NCI-H69 (cell line): ENCODE measurements at regions not wholly inside any gene's neighbourhood (a gene's known extent, or its start where the extent isn't known, plus 50 kb on each side); places are given as distances from the start of the nearest gene placed in this dataset.
A peak's percentile ranks its signal among the peaks of the same experiment; 100 is the strongest.
"Not testable (repeated sequence)": the region's sequence is repeated elsewhere in the genome, so short reads cannot be mapped to it uniquely, and the experiment has no call there.

ENCODE experiments used
- DNase-seq: peaks from one replicate; lab custom pipeline; 2025; lab: John Stamatoyannopoulos, UW

- no peak for DNase-seq
Measured at GRCh38 chr2:145402706-145403277, 882.9 kb upstream of the ZEB2 start.

- no peak for DNase-seq
Measured at GRCh38 chr2:145399131-145399530, 879.2 kb upstream of the ZEB2 start.

- DNase-seq: no peak
Measured at GRCh38 chr2:145394181-145394580, 874.3 kb upstream of the ZEB2 start.

- no peak for DNase-seq
Measured at GRCh38 chr2:145386973-145387372, 867.1 kb upstream of the ZEB2 start.

- no peak for DNase-seq
Measured at GRCh38 chr2:145383961-145384360, 864.0 kb upstream of the ZEB2 start.

- peak; percentile 22 for DNase-seq
Measured at GRCh38 chr2:145380436-145381017, 860.6 kb upstream of the ZEB2 start.

GRCh38 chr2:145379934-145380333 is 860.0 kb upstream of the ZEB2 start:
- DNase-seq: no peak

- no peak for DNase-seq
Measured at GRCh38 chr2:145374165-145374564, 854.2 kb upstream of the ZEB2 start.

- DNase-seq: not testable (repeated sequence)
Measured at GRCh38 chr2:145367334-145367733, 847.4 kb upstream of the ZEB2 start.

GRCh38 chr2:145366341-145366740 is 846.4 kb upstream of the ZEB2 start:
- no peak for DNase-seq

GRCh38 chr2:145360129-145360790 is 840.3 kb upstream of the ZEB2 start:
- DNase-seq: no peak

GRCh38 chr2:145359561-145359960 is 839.6 kb upstream of the ZEB2 start:
- DNase-seq: no peak

- DNase-seq: no peak
Measured at GRCh38 chr2:145356056-145356455, 836.1 kb upstream of the ZEB2 start.

- DNase-seq: peak; percentile 25
Measured at GRCh38 chr2:145352484-145352883, 832.6 kb upstream of the ZEB2 start.

- no peak for DNase-seq
Measured at GRCh38 chr2:145351864-145352425, 832.0 kb upstream of the ZEB2 start.

- DNase-seq: no peak
Measured at GRCh38 chr2:145350011-145350410, 830.1 kb upstream of the ZEB2 start.

- no peak for DNase-seq
Measured at GRCh38 chr2:145344076-145344724, 824.3 kb upstream of the ZEB2 start.

GRCh38 chr2:145343287-145343686 is 823.4 kb upstream of the ZEB2 start:
- DNase-seq: no peak

GRCh38 chr2:145341536-145341935 is 821.6 kb upstream of the ZEB2 start:
- DNase-seq: no peak

- DNase-seq: no peak
Measured at GRCh38 chr2:145339646-145340045, 819.7 kb upstream of the ZEB2 start.

- DNase-seq: no peak
Measured at GRCh38 chr2:145332210-145332898, 812.4 kb upstream of the ZEB2 start.

GRCh38 chr2:145329971-145330370 is 810.1 kb upstream of the ZEB2 start:
- no peak for DNase-seq
